NCI-H446 (cell line): ENCODE measurements at regions not wholly inside any gene's neighbourhood (a gene's known extent, or its start where the extent isn't known, plus 50 kb on each side); places are given as distances from the start of the nearest gene placed in this dataset.
"Not testable (repeated sequence)": the region's sequence is repeated elsewhere in the genome, so short reads cannot be mapped to it uniquely, and the experiment has no call there.

Source experiments
- DNase-seq, 2 experiments: peaks; one replicate each; lab custom pipeline; 2025; lab: John Stamatoyannopoulos, UW

DNA sequence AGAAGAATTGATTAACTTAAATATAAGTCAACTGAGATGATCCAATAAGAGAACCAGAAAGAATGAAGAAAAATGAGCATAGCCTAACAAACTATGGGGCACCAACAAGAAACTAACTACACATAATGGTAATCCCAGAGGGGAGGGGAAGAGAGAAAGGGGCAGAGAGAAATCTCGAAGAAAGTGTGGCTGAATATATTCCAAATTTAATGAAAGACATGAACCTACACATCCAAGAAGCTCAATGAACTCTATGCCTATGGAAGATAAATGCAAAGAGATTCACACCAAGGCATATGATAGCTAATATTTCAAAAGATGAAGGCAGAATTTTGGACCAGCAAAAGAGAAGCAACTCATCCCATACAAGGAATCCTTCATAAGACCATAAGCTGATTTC, 649.2 kb downstream of the ZEB2 start:
- no peak for DNase-seq

DNA sequence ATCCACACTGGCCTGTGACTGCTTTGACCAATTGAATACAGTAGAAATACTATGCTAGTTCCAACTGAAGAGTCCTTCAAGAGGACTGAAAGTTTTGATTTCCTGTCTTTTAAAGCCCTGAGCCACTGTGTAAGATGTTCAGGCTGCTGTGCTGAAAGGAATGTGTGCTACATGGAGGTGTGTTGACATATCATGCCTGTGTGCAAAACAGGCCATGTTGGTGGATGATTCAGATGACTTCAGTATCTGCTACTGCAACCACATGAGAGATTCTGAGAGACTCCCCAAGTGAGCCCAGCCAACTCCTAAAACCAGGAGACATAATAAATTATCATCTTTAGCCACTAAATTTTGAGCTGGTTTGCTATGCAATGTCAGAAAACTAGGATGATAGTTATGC, 662.9 kb downstream of the ZEB2 start:
- DNase-seq = no peak

DNA sequence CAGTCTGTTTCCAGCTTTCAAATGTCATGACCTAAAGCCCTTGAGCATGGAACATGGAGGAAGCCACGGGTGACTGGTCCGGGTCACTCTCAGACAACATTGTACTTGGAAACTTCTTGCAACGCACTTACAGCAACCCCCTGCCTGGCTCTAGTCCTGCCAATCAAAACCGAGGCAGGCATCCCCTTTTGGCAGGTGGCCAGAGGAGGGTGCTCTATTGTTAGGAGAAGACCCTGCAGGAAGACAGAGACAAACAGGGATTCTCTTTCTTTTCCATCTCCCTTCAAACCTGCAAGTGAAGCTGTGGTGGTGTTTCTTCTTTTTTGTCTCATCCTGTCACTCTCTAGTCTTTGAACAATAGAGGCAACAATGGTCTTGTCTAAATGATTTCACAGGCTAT, 667.2 kb downstream of the ZEB2 start:
- DNase-seq = no peak

DNA sequence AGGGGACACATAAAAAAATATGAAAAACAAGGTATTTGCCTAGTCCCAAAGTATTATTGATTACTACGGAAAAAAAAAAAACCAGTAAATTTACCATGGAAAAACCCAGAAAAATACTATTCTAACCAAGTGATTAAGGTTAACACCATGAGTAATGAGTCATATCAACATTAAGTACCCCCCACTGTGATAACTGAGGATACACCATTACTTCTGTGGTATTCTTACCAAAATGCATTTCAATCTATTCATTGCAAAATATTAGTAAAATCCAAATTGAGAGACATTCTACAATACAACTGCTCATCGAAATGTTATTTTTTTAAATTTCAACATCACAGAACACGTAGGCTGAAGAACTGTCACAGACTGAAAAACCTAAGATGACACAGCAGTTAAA, 669.8 kb downstream of the ZEB2 start:
- no peak for DNase-seq

DNA sequence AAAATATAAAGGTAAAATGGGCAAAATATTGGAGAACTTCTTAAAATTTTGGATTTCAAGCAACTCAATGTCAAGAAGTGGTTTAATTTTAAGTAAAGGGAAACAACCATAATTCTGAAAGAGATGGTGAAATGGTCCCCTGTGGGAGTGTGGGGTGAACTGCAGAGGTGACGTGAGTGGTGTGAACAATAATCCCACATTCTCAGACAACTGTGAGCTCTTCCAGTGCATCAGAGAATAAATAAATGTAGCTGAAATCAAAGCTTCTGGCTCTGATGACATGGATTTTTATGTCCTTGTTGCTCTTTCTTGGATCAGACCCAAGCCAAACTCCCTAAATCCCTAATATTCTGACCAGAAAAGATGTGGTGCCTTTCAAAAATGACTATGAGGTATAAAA, 672.7 kb downstream of the ZEB2 start:
- DNase-seq = no peak

DNA sequence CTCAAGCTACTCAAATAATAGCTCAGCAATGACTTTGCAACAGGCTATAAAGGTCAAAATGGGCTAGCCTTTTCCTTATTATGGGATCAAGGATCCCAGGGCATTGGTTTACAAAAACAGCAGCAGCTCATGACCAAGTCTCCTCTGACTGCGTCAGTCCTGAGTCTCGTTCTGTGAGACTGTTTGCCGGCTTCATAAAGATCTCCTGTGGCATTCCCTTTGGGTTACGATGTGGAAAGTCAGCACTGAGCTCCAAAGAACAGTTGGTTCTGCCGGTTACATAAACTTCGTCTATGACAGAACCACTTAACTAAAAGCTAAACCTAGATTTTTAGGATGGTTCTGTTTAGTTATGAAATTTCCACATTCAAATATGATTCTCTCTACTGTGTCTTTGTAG, 674.9 kb downstream of the ZEB2 start:
- DNase-seq = no peak

DNA sequence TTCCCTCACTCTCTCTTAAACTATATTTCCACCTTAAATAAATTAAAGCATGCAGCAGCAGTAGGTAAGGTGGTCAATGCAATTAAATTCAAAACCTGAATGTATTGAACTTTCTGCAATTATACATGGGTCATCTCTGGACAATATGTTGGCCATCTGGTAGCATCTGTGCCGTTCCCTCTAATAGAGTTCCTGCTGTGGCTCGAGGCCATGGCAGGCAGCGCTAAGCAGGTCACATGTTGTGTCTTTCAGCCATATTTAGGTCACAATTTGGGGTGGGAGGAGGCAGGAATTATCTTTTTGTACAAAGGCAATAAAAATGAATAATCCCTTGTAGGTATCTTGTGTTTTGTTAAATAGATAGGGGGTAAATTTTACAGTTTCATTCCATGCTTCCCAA, 676.2 kb downstream of the ZEB2 start:
- no peak for DNase-seq

DNA sequence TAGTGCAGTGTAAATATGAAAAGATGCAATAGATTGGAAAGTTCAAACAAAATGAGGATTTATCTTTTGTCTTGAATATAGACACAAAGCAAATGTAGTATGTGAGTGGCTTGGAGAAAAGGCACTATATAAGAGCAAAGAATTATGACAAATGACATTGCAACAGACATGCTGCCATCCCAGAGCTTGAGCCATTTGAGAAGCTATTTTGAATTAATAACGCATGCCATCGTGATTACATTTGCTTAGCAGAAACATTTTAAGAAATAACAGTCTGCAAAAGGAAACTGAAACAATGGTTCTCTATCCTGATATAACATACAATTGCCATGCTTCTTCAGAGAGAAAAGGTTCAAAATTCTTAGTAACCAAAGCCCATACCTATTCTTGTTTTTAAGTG, 677.1 kb downstream of the ZEB2 start:
- DNase-seq = no peak

DNA sequence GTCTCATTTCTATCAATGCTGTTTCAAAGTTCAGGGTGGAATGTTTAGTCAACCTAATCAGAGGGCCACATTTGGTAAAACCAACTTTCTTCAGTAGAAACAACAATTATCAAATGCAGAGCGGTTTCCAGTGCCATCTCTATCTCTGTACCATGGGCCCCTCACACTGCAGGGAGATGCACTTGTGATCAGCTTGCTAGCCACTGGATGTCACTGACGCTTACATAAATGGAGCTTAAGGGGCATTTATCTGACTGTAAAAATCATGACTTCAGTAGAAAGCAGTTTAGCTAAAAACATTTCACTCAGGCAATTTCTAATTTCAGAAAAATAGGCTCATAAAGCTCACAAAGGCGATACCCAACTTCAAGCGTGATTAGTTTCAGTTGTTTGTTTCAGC, 678.0 kb downstream of the ZEB2 start:
- DNase-seq = no peak

DNA sequence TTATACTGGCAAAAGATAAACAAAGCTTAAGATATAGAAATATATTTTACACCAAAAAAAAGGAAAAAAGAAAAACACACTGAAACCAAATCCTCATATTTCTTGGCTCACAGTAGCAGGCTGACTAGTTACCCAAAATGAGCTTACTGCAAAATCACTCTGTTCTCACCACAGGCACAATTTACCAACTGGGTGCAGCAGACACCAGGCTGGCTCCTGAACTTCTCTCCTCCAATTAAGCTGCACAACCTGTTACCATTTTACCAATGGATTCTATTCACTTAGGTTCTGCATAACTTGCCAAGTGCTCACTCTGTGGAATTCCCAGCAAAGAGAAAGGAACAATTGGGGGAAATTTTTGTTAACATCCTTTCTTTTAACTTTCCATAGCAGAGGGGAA, 679.3 kb downstream of the ZEB2 start:
- peak in 1 of 2 experiments; percentile 7 for DNase-seq

DNA sequence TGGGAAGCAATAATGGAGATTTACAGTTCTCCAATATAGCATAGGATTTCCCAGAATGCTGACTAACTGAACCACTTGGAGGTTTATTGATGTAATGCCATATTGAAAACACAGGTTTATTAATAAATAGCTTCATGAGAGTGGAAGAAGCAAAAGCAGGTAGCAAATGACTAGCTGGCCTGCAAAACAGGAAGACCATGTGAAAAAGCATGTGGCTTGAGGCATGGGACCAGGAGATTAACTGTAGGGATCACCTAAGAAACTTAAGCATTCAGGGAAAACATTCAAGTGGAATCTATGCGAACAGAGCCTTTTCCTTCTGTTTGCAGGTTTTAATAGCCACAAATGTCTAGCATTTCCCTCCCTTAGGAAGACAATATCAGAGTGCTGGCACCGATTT, 679.7 kb downstream of the ZEB2 start:
- DNase-seq = no peak

DNA sequence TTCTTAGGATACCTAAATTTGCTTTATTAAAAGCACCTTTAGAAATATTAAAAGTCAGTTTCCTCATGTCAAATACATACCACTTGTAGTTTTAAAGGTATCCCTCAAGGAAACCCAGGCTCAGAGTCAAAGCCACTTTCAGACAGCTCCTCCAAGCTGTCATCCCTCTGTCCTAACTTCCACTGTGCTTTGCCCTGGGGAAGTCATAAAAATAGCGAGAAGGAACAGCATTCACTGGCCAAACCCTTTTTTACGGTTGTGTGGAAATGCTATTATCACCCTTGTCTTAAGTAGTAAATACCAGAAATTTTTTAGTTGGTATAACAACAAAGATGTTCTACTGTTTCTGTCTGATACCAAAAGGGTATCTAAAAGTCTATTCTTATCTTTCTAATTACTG, 680.5 kb downstream of the ZEB2 start:
- no peak for DNase-seq

DNA sequence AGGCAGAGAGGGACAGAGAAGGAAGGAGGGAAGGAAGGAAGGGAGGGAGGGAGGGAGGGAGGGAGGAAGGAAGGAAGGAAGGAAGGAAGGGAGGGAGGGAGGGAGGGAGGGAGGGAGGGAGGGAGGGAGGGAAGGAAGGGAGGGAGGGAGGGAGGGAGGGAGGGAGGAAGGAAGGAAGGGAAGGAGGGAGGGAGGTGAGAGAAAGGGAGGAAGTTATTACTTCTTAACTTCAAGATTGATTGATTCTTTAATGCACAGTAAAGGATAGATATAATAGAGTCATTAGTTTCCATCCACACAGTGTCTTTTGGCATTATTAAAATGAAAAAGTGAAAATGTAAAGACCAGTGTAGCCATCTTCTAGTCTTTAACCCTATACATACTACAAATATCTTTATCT, 682.9 kb downstream of the ZEB2 start:
- not testable (repeated sequence) for DNase-seq

DNA sequence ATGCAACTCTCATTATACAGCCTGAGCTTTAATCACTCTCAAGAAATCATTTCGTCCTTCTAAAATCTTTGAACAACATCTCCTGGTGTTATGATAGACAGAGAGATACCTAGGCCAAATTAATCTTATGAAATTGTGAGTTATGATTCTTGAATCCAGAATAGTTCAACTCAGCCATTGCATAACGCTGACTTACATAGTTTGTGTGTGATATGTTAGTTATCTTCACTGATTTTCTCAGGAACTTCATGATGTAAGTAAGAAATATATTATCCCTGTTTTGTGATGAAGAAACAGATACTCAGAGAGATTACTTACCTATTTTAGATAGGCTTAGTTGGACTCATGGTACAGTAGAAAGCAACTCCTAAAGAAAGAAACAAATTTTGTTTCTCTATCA, 684.4 kb downstream of the ZEB2 start:
- no peak for DNase-seq

DNA sequence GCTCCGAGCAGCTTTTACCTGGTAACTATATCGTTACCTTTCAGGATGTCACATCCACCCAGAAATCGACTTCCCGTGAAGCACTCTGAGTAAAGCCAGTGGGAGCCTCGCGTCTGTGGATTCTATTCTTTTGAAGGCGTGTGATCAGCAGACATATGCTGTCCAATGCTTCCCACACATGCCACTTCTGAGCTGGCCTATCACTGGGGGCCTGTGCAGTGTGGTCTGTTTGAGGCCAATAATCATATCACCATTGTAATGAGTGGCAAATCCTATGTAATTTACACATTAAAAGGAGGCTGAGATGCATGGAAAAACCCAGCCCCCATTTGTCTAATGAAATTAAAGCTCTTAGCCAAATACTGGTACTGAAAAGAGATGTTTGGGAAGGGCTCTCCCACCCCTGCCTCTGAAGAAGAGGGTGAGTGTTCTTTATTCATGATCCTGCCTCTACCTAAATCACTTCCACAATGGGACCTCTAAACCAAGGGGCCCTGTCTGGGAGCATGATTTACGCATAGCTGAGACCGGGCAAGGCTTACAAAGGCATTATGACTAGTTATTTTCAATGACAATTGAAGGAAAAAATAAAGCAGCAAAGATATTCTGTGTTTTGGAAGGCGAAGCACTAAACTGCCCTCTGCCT, 686.8 kb downstream of the ZEB2 start:
- no peak for DNase-seq

DNA sequence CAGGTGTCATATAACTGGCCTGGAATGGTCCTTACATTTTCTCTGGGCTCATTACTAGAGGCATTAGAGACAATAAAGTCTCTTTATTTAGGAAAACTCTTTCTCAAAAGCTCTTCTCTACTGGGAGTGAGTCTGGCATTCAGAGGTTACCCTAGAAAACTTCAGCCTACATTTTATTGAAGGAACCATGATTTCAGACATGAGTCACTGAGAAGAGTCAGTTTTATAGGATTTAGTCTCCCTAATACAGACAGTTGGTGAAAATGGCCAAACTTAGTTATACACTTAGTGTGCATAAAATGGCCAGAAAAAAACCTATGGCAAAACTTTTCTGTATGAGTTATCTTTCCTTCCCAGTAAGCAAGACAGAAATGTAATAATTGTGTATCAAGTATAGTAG, 689.4 kb downstream of the ZEB2 start:
- DNase-seq = no peak

DNA sequence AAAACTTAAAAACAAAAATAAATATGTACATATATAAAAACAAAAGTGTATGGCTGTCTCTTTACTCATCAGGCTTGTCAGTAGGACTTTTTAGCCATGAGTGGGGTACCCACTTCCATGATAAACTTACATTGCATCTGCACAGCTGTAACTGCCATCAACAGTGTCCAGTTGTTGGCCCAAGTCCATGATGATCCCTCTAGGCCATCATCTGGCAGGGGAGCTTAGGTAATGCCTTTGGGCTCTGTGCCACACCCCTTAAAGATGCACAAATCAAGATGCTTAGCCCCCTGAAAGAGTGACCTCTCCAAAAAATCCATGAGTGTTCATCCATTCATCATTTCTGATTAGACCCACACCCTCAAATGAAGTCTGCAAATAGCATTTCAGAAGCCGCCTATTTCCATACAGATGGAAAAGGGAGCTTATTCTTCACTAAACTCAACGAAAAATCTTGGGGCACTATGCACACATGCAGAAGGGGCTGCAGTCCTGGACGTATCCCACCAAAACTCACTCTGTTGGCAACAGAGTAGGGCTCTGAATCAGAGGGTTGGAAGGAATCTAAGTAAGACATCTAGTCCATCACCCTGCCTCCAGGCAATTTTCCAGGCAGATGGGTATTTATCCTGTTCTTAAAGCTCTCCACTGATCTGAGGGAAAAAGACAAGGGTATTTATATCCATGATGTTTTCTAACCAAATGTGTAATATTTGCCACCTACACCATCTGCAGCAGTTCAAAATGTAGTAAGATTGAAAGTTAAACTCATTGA, 691.0 kb downstream of the ZEB2 start:
- peak in 1 of 2 experiments; percentile 45 for DNase-seq

DNA sequence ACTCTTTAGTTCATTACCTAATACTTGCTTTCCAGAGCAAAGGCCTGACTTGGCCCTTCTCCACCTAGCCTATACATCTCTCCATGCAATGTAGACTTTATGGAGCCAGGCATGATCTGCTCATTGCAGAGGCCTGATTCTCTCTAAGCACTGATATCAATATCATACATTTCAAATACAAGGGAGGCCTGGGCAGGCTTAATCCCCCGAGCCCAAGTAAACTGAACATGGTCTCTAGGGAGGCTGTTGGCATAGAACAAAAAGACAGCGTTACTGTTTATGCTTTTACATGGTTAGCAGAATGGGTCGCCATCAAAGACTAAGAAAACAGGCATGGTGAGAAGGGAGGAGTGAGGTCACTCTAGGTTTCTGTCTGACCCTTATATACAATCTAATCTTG, 695.1 kb downstream of the ZEB2 start:
- peak; percentile 17 to 39 for DNase-seq

DNA sequence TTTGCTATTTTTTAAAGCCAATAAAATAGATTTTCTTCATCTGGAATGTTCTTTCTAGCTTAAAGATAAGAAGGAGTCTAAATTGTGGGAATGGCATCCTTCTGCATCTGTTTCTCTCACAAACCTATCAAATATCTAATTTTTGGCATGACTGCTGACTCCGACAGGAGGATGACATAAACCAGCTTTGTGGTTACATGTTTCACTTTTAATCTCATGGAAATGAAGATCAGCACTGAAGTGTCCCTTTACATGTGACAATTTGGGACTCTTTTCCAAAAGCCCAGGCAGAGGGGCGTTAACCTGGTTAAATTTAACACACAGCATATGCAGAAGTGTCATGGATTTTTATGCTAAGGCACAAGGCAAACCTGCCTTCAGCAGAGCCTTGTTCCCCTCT, 694.7 kb downstream of the ARHGAP15 start:
- no peak for DNase-seq

DNA sequence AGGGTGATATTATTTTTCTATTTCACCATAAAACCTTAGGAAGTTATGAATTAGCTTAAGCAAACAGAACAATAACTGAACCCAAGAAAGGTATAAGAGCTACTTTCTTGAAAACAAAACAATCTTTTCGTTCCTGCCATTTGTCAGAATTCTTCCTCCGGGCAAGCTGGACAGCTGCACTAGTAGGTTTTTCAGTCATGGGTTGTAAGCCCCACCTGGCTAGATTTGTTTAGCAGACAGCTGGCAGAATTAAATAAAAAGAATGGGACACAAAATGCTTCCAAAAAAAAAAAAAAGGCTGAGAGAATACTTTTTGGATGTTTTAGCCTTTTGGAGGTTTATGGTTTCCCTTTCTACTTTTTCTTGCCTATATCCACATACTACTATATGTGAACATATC, 694.1 kb downstream of the ARHGAP15 start:
- DNase-seq = peak in 1 of 2 experiments; percentile 15

DNA sequence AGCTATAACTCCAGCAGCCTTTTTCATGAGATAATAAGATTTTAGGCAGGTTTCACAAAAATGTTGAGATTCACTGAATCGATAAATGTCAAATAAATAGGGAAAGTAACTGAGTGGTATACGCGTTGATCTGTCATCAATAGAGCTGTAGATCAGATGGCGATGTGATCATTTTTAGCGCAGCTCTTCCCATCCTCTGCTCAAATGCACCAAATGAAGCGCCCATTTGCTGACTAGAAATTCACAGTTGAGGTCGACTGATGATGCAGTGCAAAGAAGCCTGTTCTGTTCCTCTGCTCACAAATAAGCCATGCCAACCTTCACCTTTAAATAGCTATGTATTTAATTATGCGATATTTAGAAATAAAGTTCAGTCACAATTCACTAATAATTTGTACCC, 693.5 kb downstream of the ARHGAP15 start:
- no peak for DNase-seq

DNA sequence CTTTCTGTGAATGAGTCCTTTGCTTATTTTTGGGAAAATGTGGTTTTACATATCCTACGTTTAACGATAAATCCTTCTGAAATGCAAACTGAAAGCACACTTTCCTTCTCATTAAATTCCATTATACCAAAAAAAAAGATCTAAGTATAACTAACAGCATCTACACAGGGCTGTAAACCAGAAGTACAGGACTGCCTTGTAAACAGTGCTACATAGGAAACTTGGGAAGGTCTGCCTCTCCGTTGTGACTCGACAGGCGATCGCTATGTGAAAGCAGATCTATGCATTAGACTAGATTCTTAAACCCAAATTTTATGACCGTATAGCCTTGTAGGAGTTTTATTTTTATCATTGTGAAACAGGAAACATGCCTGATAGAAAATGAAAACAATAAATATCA, 690.5 kb downstream of the ARHGAP15 start:
- no peak for DNase-seq

DNA sequence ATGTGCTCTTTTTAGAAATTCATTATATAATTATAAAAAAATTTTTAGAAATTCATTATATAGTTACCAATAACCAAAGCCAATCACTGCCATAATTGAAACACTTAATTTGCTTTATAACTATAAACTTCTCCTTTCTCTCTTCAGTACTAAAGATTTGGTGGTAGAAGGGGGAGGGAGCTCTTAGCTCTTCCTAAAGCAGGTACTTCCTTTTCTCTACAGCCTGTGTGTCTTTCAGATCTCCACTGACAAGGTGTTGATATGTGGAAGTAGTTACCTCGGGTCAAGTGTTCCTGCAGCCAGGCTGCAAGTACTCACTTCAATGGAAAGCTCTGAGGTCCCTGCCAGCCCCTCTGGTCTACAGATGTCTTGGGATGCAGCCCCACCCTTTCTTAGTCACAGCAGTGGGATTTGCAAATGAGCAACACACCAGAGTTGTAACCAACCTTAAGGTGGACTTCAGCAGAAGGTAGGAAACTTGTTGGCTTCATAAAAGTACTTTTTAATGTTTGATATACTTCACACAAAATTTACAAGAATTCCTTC, 690.0 kb downstream of the ARHGAP15 start:
- no peak for DNase-seq
